Panc1 (cell line): ENCODE measurements at regions not wholly inside any gene's neighbourhood (a gene's known extent, or its start where the extent isn't known, plus 50 kb on each side); places are given as distances from the start of the nearest gene placed in this dataset.

ENCODE experiments used
- TF ChIP-seq, protein P1 (sequence below): fragments of 450-650 bp; IDR thresholded peaks from 2 replicates; pipeline ENCODE4 v1.5.1; 2017; ENCODE audit warnings: mild to moderate bottlenecking
- TF ChIP-seq, protein P2 (sequence below), 2 experiments: IDR thresholded peaks; 2 replicates each; pipeline ENCODE4 v1.6.1; 2011 to 2012; ENCODE audit warnings: low read depth in 2 of 2, control low read depth in 1 of 2, low read length in 1 of 2, mild to moderate bottlenecking in 1 of 2, moderate library complexity in 1 of 2; ENCODE audit not compliant: insufficient read depth in 1 of 2

DNA sequence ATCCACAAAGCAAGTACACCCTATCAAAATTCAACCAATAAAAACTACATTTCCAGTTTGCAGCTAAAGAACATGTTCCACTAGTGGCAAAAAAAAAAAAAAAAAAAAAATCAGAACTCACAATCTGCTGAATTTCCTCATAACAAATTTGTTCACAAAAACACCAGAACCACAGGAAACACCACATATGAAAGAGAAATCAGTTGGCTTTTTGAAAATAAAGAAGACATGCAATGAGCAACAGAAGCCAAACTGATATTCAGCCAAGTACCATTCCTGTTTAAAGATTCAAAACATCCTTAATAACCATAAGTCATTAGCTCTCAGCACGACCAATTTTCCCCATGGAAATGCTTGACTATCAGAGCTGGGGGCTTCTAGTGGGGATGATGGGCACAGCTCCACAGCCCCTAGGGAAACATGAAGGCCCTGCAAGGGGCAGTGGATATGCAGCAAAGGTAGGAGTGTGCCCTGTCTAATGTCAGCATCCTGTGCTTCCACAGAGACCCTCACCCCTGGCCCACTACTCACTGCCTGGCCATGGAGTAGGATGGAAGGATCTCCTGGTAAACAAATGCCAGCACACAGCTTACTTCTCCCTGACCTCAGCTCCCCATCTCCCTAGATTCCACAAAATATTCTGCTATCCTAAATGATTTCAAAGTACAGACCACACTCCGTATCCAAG lies 74.0 kb upstream of the DOCK9 start:
- TF ChIP-seq, protein P1, sequence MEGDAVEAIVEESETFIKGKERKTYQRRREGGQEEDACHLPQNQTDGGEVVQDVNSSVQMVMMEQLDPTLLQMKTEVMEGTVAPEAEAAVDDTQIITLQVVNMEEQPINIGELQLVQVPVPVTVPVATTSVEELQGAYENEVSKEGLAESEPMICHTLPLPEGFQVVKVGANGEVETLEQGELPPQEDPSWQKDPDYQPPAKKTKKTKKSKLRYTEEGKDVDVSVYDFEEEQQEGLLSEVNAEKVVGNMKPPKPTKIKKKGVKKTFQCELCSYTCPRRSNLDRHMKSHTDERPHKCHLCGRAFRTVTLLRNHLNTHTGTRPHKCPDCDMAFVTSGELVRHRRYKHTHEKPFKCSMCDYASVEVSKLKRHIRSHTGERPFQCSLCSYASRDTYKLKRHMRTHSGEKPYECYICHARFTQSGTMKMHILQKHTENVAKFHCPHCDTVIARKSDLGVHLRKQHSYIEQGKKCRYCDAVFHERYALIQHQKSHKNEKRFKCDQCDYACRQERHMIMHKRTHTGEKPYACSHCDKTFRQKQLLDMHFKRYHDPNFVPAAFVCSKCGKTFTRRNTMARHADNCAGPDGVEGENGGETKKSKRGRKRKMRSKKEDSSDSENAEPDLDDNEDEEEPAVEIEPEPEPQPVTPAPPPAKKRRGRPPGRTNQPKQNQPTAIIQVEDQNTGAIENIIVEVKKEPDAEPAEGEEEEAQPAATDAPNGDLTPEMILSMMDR: no peak
- TF ChIP-seq, protein P2, sequence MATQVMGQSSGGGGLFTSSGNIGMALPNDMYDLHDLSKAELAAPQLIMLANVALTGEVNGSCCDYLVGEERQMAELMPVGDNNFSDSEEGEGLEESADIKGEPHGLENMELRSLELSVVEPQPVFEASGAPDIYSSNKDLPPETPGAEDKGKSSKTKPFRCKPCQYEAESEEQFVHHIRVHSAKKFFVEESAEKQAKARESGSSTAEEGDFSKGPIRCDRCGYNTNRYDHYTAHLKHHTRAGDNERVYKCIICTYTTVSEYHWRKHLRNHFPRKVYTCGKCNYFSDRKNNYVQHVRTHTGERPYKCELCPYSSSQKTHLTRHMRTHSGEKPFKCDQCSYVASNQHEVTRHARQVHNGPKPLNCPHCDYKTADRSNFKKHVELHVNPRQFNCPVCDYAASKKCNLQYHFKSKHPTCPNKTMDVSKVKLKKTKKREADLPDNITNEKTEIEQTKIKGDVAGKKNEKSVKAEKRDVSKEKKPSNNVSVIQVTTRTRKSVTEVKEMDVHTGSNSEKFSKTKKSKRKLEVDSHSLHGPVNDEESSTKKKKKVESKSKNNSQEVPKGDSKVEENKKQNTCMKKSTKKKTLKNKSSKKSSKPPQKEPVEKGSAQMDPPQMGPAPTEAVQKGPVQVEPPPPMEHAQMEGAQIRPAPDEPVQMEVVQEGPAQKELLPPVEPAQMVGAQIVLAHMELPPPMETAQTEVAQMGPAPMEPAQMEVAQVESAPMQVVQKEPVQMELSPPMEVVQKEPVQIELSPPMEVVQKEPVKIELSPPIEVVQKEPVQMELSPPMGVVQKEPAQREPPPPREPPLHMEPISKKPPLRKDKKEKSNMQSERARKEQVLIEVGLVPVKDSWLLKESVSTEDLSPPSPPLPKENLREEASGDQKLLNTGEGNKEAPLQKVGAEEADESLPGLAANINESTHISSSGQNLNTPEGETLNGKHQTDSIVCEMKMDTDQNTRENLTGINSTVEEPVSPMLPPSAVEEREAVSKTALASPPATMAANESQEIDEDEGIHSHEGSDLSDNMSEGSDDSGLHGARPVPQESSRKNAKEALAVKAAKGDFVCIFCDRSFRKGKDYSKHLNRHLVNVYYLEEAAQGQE (IDR thresholded peaks at IDR 0.05; ENCODE audit: insufficient read depth in 1 of 2, low read depth in 2 of 2, low read length in 1 of 2): no peak
